ENCODE measurements at regions not wholly inside any gene's neighbourhood (a gene's known extent, or its start where the extent isn't known, plus 50 kb on each side); places are given as distances from the start of the nearest gene placed in this dataset.
"Not testable (repeated sequence)": the region's sequence is repeated elsewhere in the genome, so short reads cannot be mapped to it uniquely, and the experiment has no call there.

DNA sequence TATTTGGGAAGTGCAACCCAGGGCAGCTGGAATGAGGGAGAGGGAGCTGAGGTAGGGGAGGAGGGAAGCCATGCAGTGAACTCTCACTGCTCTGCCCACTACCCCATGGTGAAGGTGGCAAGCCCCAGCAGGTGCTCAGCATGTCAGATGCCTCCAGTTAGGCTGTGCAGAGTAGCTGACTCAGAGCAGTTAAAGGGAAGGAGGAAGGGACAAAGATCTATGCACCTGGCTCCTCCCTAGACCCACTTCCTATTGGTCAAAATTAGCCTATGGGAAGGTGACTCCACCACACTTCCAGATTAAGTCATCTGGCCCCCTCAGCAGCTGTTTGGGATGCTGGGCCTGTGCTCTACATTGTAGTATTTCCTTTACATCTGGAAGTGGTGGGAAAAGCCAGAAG, 125.7 kb upstream of the MTPN start:
- DNase-seq, result no peak

DNA sequence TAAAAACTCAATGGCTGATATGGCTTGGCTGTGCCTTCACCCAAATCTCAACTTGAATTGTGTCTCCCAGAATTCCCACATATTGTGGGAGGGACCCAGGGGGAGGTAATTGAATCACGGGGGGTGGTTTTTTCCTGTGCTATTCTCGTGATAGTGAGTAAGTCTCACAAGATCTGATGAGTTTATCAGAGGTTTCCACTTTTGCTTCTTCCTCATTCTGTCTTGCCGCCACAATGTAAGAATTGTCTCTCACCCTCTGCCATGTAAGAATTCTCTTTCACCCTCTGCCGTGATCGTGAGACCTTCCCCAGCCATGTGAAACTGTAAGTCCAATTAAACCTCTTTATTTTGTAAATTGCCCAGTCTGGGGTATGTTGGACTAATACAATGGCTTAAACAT, 115.6 kb upstream of the MTPN start:
- not testable (repeated sequence) for DNase-seq

DNA sequence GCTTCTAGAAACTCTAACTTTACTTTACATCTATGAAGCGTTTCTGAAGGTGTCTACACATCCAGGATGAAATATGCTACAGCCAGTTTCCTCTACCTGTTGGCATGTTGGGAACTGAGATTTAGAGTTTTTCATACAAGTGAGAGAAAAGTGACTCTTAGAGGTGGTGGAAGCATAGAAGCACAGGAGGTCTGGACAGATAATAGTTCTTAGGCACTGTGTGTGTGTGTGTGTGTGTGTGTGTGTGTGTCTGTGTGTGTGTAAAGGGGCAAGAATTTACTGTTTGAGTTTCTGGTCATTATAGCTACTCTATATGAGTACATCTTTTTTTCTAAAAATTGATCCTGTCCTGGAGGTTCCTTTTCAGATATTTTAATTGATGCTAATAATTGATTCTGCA, 110.7 kb upstream of the MTPN start:
- no peak for DNase-seq

DNA sequence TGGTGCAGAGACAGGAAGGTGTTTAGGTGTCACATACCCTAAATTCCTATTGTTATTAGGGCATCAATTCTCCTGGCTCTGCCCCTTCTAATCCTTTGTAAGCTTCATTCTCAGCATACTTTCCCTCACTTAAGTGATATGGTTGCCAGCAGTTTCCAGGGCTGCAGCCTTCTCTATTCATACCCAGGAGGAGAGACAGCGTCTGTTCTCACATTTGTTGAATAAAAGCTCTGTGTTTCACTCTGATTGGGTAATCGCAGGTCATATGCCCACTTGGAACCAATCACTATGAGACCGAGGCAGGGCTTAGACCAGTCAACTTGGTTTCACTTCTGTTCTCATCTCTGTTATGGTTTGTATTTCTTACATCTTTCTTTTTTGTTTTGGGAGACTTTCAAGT, 109.6 kb upstream of the MTPN start:
- DNase-seq, result no peak

DNA sequence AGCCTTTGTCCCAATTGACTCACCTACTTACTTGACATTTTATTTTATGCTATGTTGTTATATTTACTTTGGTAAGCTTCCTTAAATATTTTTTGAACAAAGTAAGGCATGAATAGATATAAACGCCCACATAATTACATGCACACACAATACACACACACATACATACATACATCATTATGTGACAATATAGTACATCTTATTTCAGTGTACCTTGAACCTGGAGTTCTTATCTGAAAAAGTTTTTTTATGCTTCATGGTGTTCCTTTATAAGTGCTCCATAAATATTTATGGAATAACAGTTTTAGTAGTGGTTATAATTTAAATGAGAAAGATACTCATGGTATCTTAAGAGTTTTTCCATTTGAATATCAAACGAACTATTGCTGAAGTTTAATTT, 102.8 kb upstream of the MTPN start:
- DNase-seq, result no peak

DNA sequence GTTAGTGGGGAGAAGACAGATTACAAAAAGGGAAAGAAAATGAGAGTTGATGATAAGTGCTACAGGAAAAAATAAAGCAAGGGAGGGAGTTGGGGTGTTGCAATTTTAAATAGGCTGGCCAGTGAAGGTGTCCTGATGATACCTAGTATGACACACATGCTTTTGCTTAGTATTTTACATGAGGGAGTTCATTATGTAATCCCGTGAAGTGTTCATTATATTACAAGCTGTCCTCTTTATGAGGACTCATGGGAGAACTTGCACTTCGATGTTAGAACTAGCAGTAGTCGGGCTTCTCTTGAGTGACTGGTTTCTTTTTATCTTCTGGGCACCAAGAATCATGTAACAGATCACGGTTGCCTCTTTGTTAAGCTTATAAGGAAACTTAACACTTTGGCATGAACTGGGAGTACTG, 102.3 kb upstream of the MTPN start:
- no peak for DNase-seq

DNA sequence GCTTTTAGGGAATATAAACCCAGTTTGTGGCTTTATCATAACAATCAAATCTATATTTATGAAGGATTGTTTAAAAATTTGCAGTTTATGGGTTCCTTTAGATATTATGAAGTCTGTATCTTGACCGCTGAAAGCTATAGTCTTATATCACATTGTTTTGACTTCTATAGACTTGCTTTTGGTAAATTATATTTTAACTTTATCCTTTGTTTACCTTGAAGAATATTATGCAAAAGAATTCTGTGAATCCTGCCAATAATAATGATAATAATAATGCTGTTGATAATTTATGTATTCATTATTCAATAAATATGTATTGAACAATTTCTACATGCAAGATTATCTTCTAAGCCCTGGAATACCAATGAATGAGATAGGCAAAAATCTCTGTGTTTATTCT, 101.9 kb upstream of the MTPN start:
- no peak for DNase-seq

DNA sequence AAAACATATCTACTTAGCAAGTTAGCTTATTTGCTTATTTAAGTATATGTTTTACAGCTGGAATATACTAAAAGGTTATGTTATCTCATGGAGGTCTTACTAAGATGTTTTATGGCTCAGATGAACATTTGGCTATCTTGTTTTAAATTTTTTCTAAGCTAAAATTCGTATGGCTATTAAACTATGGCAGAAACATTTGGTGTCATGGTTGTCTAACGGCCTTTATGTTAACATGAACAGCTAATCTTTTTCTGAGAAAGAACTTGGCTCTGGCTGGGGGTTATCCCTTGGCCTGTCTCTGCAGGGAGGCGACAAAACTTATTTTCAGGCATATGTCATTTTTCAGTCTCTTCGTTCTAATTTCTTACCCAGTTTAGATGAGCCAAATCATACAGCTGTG, 101.5 kb upstream of the MTPN start:
- no peak for DNase-seq

DNA sequence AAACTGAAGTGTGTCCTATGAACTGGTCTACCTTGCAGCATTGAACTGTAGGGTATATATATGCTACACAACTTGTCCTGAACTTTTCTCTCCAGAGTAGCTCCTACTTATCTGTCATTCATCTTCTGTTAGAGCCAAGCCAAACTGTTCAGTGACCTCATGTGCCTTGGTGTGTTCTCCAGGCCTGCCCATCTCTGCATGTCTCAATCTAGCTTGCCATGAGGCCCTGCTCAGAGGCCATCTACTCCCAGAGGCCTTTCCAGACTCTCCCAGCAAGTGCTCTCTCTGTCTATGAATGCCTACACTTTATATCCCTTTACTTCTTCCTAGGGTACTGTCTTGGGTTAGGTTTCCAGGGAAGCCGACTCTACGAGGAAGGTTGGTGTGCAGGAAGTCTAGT, 99.8 kb upstream of the MTPN start:
- DNase-seq, result no peak

DNA sequence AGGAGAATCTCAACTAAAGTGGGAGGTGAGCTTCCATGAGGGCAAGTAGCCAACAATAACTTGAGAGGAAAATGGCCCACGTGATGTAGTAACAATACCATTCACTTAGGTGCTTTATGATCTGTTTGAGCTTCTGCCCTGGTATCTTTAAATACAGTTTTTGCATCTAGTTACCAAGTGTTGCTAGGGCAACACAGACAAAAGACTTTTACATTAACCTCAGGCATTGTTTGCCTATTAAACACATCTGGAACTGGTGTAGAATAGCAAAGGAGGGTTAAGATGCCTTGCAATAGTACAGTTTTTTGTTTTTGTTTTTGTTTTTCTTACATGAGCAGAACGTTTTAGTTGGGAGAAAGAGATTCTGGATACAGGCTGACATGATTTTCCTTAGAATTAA, 97.7 kb upstream of the MTPN start:
- no peak for DNase-seq

DNA sequence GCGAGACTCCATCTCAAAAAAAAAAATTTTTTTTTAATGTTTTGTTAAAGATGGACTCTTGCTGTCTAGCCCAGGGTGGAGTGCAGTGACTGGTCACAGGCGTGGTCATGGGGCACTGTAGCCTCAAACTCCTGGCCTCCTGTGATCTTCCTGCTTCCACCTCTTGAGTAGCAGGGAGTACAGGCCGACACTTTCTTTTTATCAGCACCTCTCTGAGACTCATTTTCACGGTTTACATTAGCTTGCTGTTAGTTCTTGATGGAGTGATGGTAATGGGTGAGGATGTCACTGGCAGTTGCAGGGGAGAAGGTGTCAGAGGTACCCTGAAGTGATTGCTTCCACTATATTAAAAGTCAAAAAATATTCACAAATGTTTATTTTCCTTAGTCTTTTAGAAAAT, 95.3 kb upstream of the MTPN start:
- no peak for DNase-seq

DNA sequence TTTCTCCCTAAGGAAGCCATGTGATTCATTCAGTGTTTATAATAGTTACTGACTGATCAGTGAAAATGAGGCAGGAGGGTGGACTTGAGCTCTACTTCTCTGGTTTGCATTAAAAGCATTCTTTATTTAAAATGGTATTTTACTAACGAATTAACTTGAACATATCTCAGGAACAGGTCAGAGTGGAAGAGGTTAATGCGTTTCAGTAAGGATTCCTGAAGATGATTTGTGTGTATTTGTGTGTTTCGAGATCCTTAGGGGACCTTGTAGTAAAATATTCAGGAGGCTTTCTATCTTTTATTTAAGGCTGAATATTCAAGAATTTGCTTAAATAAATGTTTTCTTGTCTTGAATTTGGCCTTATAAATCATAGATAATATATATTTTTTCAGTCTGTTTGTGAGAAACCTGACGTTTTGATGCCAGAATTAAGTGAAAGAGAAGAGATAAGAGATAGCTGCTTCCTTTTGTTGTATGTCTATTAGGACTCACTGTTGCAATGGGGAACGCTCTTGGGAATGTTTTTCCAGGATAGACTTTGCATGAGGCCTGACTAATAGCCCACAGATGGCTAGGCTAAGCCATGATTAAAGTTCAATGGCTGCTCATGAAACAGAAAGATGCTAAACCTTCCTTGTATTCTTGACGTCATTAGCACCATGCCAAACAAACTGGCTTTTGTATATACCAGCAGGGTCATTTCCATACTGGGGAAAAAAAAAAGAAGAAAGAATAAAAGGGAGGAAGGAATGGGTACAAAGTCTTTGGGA, 93.8 kb upstream of the MTPN start:
- DNase-seq, result no peak

DNA sequence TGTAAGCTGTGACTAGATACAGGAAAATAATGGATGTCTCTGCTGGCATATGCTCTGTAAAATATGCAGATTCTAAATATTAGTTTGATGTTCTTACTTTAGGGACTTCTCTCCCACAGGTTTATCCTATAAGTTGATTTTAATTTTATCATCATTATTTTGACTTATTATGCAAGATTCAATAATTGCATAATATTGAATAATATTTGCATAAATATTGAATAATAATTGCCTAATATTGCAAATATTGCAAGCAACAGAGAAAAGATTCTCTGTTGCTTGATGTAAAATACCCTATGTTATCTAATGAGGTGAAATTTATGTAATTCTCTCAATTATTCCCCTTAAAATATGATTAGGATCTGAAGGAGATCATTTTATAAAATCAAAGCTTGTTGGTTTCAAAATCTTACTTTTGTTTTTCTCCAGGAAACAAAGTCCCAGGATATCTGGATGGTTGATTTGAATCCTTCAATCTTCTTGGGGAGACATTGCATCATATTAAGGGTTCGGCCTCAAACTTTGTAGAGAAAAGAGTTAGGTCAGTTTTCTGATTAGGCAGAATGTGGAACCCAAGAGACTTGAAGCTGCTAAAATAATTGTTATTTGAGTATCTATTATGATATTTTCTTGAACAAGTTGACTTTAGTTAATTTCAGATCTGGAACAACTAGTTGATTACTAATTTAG, 92.8 kb upstream of the MTPN start:
- DNase-seq, result no peak

DNA sequence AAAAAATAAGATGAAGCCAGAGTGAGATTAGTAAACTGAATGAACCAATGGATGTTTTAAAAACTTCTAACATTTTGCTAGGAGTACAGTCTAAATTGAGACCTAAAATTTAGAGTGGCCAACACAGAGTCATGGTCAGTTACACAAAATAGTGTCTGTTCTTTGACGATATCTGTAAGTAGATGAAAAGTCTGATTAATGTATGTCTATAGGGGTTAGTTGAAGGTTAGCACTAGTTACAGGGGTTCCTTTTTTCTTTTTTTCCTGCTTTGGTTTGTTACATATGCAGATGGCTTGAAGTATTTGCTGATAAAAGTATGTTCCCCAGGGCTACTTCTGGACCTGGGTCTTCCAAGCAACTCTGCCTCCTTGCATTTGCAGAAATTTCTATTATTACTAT, 90.1 kb upstream of the MTPN start:
- DNase-seq, result no peak

DNA sequence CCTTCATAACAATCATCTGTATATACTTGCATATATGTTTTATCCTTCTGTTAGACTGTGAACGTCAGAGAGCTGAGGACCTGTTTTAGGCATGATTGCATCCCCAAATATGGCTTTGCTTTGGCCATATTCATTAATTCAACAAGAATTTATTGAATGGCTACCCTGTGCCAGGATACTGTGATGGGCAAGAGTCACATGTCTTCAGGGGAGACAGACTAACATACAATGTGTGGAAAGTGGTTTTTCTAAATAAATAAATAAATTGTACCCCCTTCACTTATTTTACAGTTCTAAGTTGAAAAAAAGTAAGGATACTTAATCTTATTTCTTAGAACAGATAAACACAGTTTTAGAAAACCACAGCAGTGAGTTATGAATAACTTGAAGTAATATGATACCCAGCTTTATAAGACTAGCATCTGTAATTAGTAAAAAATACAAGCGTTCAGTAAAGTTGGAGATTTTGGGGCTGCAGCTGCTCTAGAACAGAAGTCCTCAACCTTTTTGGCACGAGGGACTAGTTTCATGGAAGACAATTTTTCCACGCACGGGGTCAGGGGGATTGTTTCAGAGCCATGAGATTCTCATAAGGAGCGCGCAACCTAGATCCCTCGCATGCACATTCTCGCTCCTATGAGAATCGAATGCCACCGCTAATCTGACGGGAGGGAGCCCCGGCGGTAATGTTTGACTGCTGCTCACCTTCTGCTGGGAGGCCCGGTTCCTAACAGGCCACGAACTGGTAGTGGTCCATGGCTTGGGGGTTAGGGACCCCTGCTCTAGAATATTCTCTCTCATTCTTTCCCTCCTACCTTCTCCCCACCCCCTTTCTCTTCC, 89.4 kb upstream of the MTPN start:
- DNase-seq, result no peak

DNA sequence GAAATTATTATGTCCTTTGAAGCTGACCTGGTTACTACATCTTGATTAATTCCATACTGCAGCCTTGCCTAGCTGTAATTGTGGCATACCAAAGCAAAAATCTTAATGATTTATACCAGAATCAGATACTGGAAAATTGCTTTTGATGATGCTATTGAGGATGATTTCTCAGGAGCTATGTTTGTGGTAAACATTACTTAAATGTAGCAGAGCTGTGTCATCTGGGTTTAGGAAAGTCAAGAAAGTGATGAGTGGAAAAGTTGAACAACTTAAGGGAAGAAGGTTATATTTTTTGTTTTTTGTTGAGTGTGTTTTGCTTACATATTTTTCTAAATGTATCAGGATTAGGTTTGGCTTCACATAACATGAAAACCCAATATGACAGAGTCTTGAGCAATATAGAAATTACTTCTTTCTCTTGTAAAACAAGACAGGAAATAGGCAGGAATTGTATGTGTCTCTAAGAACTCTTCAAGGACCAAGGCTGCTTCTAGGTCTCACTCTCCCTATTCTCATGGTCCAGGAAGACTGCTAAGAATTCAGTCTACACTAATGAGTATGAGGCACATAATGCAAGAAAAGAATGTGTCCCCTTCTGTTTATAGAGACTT, 87.6 kb upstream of the MTPN start:
- DNase-seq, result no peak

DNA sequence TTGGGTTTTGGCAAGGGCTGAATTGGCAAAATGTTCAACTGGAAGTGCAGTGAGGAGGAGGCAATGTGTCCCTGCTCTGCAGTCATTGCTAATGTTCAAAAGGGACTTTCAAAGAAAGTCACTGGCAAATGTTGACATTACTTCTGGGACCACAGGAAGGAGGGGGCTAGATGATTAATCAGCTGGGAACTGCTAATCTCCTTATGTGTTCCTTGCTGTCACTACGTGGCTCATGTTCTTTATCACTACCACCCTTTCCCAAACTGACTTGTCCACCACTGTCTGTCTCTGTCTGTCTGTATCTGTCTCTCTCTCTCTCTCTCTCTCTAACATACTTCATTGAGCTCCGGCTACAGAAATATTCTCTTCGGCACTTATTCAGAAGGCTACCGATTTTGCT, 86.9 kb upstream of the MTPN start:
- DNase-seq, result no peak

DNA sequence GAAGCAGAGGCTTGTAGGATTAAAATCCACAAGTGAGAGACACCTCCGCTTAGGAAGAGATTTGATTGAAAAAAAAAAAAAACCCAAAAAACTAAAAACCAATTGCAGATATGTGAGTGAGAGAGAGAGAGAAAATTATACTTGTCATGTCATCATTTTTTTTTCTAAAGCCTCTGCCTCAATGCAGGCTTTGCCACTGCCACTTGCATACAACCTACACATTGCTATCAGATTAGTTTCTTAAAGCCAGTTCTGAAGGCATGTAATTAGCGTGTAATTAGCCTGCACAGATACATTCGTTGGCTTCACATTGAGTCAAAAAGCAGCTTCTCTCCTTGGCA, 86.1 kb upstream of the MTPN start:
- DNase-seq, result no peak

DNA sequence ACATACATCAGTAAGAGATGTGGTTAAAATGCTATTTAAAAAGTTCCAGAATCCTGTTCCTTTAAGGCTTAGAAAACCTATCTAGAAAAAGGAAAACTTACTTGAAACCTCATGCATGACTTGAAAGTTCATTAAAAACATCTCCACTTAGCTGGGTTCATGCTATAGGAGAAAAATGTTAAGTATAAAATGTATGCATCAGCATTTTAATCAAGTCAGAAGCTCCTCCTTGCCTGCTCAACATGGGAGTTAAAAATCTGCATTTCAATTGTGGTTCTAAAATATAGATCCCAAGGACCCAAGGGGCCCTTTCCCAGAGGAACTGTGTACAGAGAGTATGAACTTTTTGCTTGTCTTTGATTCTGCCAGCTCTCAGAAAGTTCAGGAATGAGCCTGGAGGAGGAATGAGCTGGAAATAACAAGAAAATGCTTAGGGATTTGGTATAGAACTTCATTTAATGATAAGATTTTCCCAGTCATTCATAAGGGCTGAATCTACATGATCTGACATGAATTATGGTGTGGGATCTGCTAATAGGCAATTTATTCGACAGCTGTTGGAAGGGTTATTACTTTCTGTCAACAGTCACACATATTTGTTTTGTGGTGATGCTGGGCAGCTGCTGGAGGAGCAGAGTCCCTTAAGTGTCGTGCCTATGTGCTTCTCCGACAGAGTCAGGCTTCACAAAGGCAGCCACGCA, 85.6 kb upstream of the MTPN start:
- no peak for DNase-seq

DNA sequence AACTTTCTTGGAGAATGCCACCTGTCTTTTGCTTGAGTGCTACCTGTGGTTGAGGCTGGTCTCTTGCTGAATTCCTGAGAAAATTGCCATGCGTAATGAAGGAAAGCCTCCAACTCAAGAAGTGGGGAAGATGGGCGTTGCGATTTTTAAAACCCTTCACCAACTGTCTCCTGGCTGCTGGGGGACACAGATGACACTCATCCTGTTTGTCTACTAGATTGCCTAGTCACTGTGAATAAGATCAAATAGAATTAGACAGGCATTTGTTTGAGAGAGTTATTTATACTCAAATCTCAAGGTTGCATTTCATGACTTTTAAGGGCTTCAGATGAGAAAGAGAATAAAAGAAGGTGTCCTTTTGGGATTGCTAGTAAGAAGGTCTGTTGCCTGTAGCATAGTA, 84.3 kb upstream of the MTPN start:
- no peak for DNase-seq

DNA sequence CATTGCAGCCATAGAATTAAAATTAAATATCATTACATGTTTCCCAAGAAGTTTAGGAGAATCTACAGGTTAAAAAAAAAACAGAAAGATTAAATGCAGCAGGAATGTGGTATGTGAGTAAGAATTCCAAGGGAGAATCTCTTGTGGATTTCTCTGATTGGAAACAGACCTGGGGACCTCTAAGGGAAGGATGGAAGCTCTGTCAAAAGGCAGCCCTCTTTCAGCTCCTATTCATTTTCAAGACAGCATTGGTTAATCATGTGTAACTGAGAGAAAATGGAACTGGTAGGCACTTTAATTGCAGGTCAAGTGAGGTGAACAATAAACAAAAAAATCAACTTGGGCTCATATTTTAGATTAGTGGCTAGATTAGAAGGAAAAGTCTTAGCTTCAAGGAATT, 81.4 kb upstream of the MTPN start:
- DNase-seq, result no peak

DNA sequence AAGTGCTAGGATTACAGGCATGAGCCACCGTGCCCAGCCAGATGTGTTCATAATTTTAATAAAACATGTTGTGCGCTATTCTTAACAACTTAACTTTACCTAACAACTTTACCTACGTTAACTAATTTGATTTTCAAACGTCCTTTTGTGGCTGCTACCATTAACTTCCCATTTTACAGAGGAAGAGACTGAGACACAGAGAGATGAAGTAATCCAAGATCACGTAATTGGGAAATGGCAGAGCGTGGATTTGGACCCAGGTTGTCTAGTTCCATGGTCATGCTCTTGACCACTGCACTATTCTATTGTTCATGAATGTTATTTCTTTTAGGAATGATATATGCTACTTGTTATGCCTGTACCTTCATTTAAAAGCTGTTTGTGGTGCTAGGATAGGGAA, 80.3 kb upstream of the MTPN start:
- no peak for DNase-seq

DNA sequence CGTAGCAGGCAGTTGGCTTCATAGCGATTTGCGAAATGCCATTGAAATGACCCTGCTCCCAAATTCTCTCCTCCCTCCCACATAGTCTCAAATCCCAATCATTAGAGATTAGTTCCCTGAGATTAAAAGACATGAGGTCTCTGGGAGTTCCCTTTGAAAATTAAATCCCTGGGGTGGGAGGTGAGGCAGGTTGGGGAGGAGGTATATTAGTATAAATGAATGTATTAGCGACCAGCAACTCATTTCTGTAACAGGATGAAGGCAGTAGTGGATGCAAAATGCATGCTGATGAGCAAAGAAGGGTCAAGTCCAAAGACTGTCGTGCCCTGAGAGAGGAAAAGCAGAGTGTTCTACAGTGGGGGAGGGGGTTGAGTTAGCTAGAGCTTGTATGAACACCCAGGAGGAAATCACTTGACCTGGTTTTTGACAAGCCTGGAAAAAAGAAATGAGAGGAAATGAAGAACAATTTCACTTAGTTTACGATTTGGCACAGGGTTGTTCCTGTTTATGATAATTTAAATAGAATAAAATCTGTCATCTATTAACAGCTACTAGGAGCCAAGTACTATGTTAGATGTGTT, 79.6 kb upstream of the MTPN start:
- DNase-seq, result no peak

Data from activated naive CD4-positive, alpha-beta T cell (primary cell).